Ishikawa (cell line): ENCODE measurements at regions not wholly inside any gene's neighbourhood (a gene's known extent, or its start where the extent isn't known, plus 50 kb on each side); places are given as distances from the start of the nearest gene placed in this dataset.

Source experiments
- CEBPB ChIP-seq: IDR thresholded peaks from 2 replicates; pipeline ENCODE4 v1.6.1; 2012
- CREB1 ChIP-seq: IDR thresholded peaks from 2 replicates; pipeline ENCODE4 v1.6.1; 2012; ENCODE audit warnings: low read depth
- EGR1 ChIP-seq: IDR thresholded peaks from 2 replicates; pipeline ENCODE4 v1.6.1; 2012
- EP300 ChIP-seq: IDR thresholded peaks from 2 replicates; pipeline ENCODE4 v1.6.1; 2012; ENCODE audit warnings: borderline replicate concordance
- FOXM1 ChIP-seq: IDR thresholded peaks from 2 replicates; pipeline ENCODE4 v1.6.1; 2012; ENCODE audit warnings: low read depth, borderline replicate concordance
- MAX ChIP-seq: IDR thresholded peaks from 2 replicates; pipeline ENCODE4 v1.6.1; 2012
- NFIC ChIP-seq: IDR thresholded peaks from 2 replicates; pipeline ENCODE4 v1.6.1; 2012
- RAD21 ChIP-seq: IDR thresholded peaks from 2 replicates; pipeline ENCODE4 v1.6.1; 2012; ENCODE audit warnings: low read depth
- REST ChIP-seq: IDR thresholded peaks from 2 replicates; pipeline ENCODE4 v1.6.1; 2012; ENCODE audit warnings: low read depth, mild to moderate bottlenecking
- TAF1 ChIP-seq: IDR thresholded peaks from 2 replicates; pipeline ENCODE4 v1.6.1; 2012; ENCODE audit warnings: low read depth, mild to moderate bottlenecking
- TCF12 ChIP-seq: IDR thresholded peaks from 2 replicates; pipeline ENCODE4 v1.6.1; 2012; ENCODE audit warnings: low read depth
- TEAD4 ChIP-seq: IDR thresholded peaks from 2 replicates; pipeline ENCODE4 v1.6.1; 2012
- USF1 ChIP-seq: IDR thresholded peaks from 2 replicates; pipeline ENCODE4 v1.6.1; 2012
- YY1 ChIP-seq: IDR thresholded peaks from 2 replicates; pipeline ENCODE4 v1.6.1; 2012; ENCODE audit warnings: low read depth
- ZBTB7A ChIP-seq: IDR thresholded peaks from 2 replicates; pipeline ENCODE4 v1.6.1; 2012; ENCODE audit warnings: low read depth

DNA sequence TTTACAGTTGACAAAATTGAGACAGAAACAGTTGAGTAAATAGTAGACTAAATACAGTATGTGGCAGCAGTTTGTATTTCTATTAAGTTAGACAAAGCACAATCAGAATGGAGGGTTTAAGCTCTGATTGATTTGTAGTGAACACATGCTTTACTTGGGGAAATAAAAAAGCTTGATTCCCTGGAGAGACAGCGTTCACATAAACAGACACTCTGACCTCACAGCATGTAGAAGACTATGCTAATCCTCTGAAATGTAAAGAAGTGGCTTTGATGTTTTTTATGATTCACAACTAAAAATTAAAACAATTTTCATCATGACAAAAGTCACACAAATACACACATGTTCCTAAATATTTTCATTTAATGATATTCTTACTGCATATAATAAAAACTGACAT is 126.9 kb upstream of the FAM83B start:
- TF ChIP-seq EP300: no peak
- TF ChIP-seq REST: no peak
- no peak for TF ChIP-seq FOXM1
- no peak for TF ChIP-seq YY1
- TF ChIP-seq RAD21: no peak
- TF ChIP-seq CREB1: no peak
- TF ChIP-seq EGR1: no peak
- no peak for TF ChIP-seq TEAD4
- no peak for TF ChIP-seq ZBTB7A
- TF ChIP-seq CEBPB: no peak
- no peak for TF ChIP-seq USF1
- no peak for TF ChIP-seq TCF12
- TF ChIP-seq MAX: no peak

DNA sequence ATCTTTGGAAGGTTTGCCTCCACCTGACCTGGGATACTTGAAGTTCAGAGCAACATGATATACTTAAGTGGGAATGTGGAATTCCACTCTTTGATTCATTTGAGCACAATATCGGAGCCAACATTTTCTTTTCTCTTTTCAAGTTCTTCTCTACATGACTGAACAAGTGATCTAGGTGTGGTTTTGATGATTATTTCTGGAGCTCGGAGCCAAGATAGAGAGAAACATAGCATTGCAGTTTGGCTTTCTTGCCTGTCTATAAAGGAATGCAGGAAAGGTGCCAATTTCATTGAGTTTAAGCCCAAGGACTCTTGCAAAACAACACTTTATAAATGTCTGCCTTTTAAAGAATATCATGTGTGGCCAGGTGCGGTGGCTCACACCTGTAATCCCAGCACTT is 124.2 kb upstream of the FAM83B start:
- peak; percentile 39; the same call in 1 of the 2 replicates for TF ChIP-seq FOXM1
- TF ChIP-seq CREB1: no peak
- peak; percentile 68; the same call in 1 of the 2 replicates for TF ChIP-seq EP300
- peak; percentile 37; the same call in 1 of the 2 replicates for TF ChIP-seq MAX
- TF ChIP-seq YY1: no peak
- TF ChIP-seq EGR1: no peak
- TF ChIP-seq TCF12: peak; percentile 83
- peak; percentile 79 for TF ChIP-seq TEAD4
- TF ChIP-seq CEBPB: peak; percentile 88
- TF ChIP-seq REST: no peak
- TF ChIP-seq TAF1: no peak
- TF ChIP-seq NFIC: peak; percentile 93
- TF ChIP-seq USF1: peak; percentile 27; the same call in 1 of the 2 replicates
- TF ChIP-seq ZBTB7A: no peak
- TF ChIP-seq RAD21: 0 out of 2 replicates have a peak, but pooled peaks have one; percentile 14

DNA sequence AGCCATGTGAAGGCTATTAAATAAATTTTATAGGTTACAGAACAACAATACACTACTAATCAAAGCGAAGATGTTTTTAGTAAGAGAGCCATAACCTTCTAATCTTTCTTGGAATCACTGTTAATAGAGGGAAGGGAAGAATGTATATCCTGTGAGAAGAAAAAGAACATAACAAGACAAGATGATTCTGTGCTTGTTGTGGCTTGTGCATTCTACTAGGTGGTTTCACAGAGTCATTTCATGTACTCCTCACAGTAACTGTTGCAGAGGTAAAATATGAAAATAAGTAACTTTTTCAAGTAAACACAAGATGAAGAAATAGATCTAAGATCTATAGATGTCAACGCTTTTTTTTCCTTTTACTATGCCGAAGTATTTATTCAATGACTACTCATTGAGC is 116.9 kb upstream of the FAM83B start:
- no peak for TF ChIP-seq EP300
- no peak for TF ChIP-seq ZBTB7A
- TF ChIP-seq NFIC: no peak
- TF ChIP-seq FOXM1: no peak

GRCh38 chr6:54730767-54731630 is 115.6 kb upstream of the FAM83B start:
- TF ChIP-seq REST (no peak), TAF1 (no peak), CEBPB (no peak)

DNA sequence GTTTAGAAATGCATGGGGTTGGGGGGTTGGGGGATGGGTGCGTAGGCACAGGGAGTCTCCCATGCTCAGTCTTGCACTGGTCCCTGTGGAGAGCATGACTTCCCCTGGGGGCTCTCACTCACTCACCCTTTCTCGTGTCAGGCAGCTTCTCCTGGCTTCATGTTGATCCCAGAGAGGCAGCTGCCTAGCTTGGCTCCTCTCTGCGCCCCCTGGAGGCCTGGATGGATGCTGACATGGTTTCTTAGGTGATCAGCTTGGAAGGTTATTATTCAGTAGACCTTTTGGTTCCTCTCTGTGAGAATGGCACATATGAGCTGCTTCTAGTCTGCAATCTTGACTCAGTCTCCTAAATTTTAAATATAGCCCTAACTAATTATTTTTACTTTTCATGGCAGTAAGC is 109.3 kb upstream of the FAM83B start:
- TF ChIP-seq TCF12 (no peak), MAX (no peak)
